C4-2B (cell line): ENCODE measurements at regions not wholly inside any gene's neighbourhood (a gene's known extent, or its start where the extent isn't known, plus 50 kb on each side); places are given as distances from the start of the nearest gene placed in this dataset.

Experiments used
- ZFX ChIP-seq: fragments of 450-650 bp; IDR thresholded peaks from 2 replicates; pipeline ENCODE4 v1.6.1; 2017
- TF ChIP-seq, protein P1 (sequence below): fragments of 450-650 bp; conservative IDR thresholded peaks from 2 replicates; pipeline ENCODE4 v1.5.1; 2017; ENCODE audit warnings: mild to moderate bottlenecking

DNA sequence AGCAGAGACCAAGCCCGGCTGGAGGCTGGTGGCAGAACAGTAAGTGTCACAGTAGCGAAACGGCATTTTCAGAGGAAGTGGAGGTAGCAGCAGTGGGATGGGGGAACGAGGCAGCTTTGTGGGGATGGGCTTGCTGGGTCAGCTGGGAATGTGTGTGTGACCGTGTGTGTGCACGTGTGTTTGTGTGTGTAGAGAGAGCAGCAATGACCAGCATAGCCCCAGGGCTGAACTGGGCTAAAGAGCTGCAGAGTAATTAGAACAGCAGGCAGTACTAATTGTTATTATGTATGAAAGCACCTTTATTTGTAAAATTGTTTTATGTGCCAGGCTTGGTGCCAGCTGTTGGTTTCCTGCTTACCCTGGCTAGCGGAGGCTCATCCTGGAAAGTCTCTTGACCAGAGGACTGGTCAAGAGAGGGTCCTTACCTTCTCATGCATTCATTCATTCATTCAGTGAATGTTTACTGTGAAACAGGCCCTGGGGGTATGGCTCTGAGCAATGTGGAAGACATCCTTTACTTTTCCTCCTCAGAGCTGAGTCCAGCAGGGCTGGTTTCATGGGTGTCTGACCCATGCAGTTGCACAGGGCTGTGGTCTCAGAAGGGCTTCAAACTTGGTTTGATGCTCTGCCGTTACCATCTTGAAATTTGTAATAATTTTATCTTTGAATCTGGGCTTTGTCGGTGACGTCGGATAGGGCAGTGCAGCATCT, 184.6 kb downstream of the SEC23IP start:
- TF ChIP-seq, protein P1, sequence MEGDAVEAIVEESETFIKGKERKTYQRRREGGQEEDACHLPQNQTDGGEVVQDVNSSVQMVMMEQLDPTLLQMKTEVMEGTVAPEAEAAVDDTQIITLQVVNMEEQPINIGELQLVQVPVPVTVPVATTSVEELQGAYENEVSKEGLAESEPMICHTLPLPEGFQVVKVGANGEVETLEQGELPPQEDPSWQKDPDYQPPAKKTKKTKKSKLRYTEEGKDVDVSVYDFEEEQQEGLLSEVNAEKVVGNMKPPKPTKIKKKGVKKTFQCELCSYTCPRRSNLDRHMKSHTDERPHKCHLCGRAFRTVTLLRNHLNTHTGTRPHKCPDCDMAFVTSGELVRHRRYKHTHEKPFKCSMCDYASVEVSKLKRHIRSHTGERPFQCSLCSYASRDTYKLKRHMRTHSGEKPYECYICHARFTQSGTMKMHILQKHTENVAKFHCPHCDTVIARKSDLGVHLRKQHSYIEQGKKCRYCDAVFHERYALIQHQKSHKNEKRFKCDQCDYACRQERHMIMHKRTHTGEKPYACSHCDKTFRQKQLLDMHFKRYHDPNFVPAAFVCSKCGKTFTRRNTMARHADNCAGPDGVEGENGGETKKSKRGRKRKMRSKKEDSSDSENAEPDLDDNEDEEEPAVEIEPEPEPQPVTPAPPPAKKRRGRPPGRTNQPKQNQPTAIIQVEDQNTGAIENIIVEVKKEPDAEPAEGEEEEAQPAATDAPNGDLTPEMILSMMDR: no peak
- no peak for TF ChIP-seq ZFX
